VCaP (cell line): ENCODE measurements at regions not wholly inside any gene's neighbourhood (a gene's known extent, or its start where the extent isn't known, plus 50 kb on each side); places are given as distances from the start of the nearest gene placed in this dataset.

ENCODE experiments used
- H3K27ac ChIP-seq: fragments of 450-650 bp; 2 replicates; pipeline ENCODE4 v1.5.1; 2017
- CTCF ChIP-seq: fragments of 450-650 bp; conservative IDR thresholded peaks from 2 replicates; pipeline ENCODE4 v1.5.1; 2017; ENCODE audit warnings: mild to moderate bottlenecking, moderate library complexity

- no peak for TF ChIP-seq CTCF
- no peak overlapping the region for H3K27ac ChIP-seq
Measured at GRCh38 chr2:78614726-78615125, 410.8 kb upstream of the REG3G start.

- TF ChIP-seq CTCF: no peak
- H3K27ac ChIP-seq: no peak overlapping the region
Measured at GRCh38 chr2:78615956-78616355, 409.5 kb upstream of the REG3G start.

GRCh38 chr2:78634425-78634824, 391.1 kb upstream of the REG3G start:
- TF ChIP-seq CTCF: no peak
- no peak overlapping the region for H3K27ac ChIP-seq

- no peak for TF ChIP-seq CTCF
- H3K27ac ChIP-seq: no peak overlapping the region
Measured at GRCh38 chr2:78644854-78645253, 380.6 kb upstream of the REG3G start.

GRCh38 chr2:78646533-78647364, 378.8 kb upstream of the REG3G start:
- no peak for TF ChIP-seq CTCF

GRCh38 chr2:78648558-78648957, 376.9 kb upstream of the REG3G start:
- TF ChIP-seq CTCF: no peak
- no peak overlapping the region for H3K27ac ChIP-seq

More at GRCh38 chr2:78646533-78647364, 378.8 kb upstream of the REG3G start:
- no peak overlapping the region for H3K27ac ChIP-seq

- no peak overlapping the region for H3K27ac ChIP-seq
- no peak for TF ChIP-seq CTCF
Measured at GRCh38 chr2:78654941-78655340, 370.6 kb upstream of the REG3G start.
